IPS-15b (cell line): ENCODE measurements at regions not wholly inside any gene's neighbourhood (a gene's known extent, or its start where the extent isn't known, plus 50 kb on each side); places are given as distances from the start of the nearest gene placed in this dataset.

Source experiments
- H3K27me3 ChIP-seq: one replicate; pipeline ENCODE4 v1.6.1; 2013; ENCODE audit warnings: low read length; ENCODE audit not compliant: control insufficient read depth, insufficient read depth
- H3K36me3 ChIP-seq: one replicate; pipeline ENCODE4 v1.6.1; 2013; ENCODE audit warnings: low read length; ENCODE audit not compliant: control insufficient read depth, insufficient read depth
- H3K4me1 ChIP-seq: one replicate; pipeline ENCODE4 v1.6.1; 2013; ENCODE audit warnings: mild to moderate bottlenecking, low read length; ENCODE audit not compliant: control insufficient read depth, insufficient read depth
- H3K4me3 ChIP-seq: one replicate; pipeline ENCODE4 v1.5.1; 2013; ENCODE audit warnings: low read depth, low read length
- H3K9ac ChIP-seq: one replicate; pipeline ENCODE4 v1.6.1; 2013; ENCODE audit warnings: low read depth, mild to moderate bottlenecking, low read length
- H3K9me3 ChIP-seq: one replicate; pipeline ENCODE4 v1.6.1; 2013; ENCODE audit warnings: mild to moderate bottlenecking, low read length; ENCODE audit not compliant: control insufficient read depth, insufficient read depth

DNA sequence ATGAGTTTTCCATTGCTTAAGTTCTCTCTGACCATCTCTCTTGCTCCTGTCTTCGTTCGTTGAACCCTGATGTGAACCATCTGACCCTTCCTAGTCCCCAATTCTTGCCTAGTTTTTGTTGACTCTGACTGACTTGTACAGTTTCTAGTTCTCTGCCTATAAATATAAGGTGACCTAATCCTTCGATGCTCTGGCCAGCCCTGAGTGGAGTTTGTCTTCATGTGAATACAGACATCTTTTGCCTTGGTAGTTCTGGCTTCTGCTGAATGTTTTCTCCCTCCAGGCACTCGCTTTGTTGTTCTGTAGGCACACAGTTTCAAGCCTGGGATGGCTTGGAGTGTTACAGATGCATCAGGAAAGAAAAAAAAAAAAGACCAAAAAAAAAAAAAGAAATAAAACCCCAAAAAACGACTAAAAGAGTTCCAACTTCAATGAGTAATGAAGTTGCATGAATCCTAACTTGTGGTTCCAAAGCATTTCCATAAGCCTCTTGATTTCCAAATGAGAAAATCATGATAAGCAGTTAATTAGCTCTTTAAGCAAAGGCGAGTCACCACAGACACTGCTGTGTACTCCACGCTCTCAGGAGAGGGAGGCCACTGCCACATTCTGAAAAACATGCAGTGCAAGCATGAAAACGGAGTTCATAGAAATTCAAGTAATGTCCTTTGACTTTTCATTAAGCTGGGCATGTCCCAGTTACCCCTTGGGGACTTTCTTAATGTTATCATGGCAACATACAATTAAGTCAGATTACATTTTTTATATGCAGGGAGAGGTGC lies 165.2 kb downstream of the TDRD15 start:
- H3K27me3 ChIP-seq, result no peaks in the 10 kb centered on the region
- no peaks in the 10 kb centered on the region for H3K9me3 ChIP-seq
- H3K36me3 ChIP-seq, result no peaks in the 10 kb centered on the region
- H3K4me1 ChIP-seq, result peaks cover 7% of the 10 kb centered on the region
- H3K9ac ChIP-seq, result no peak overlapping the region
- no peak overlapping the region for H3K4me3 ChIP-seq

GRCh38 chr2:21289551-21289950 lies 165.8 kb downstream of the TDRD15 start:
- no peaks in the 10 kb centered on the region for H3K9me3 ChIP-seq
- H3K27me3 ChIP-seq, result no peaks in the 10 kb centered on the region
- no peak overlapping the region for H3K9ac ChIP-seq
- no peaks in the 10 kb centered on the region for H3K36me3 ChIP-seq
- H3K4me3 ChIP-seq, result no peak overlapping the region
- H3K4me1 ChIP-seq, result peaks cover 7% of the 10 kb centered on the region

DNA sequence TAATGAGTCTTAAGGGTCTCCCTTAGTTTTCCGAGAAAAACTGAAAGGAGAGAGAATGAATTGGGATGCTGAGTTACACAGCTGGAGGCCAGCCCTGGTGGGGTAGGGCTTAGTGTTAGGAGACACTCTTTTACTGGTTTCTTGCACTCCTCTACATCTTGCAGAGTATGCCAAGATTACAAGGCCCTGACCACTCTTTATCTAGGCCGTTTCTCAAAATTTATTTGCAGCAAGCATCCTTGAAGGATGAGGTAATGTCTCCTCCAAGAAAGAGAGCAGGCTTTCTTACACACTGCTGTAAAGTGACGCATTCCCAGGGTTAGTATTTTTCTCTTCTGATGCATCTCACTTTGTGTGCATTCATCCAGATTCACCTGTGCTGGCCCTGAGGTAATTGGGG lies 166.2 kb downstream of the TDRD15 start:
- H3K9ac ChIP-seq, result no peak overlapping the region
- no peak overlapping the region for H3K4me3 ChIP-seq
- no peaks in the 10 kb centered on the region for H3K36me3 ChIP-seq
- no peaks in the 10 kb centered on the region for H3K9me3 ChIP-seq
- H3K4me1 ChIP-seq, result peaks cover 7% of the 10 kb centered on the region
- H3K27me3 ChIP-seq, result no peaks in the 10 kb centered on the region

GRCh38 chr2:21291426-21291825 lies 167.7 kb downstream of the TDRD15 start:
- H3K36me3 ChIP-seq, result no peaks in the 10 kb centered on the region
- H3K9ac ChIP-seq, result no peak overlapping the region
- no peak overlapping the region for H3K4me3 ChIP-seq
- peaks cover 7% of the 10 kb centered on the region for H3K4me1 ChIP-seq
- H3K27me3 ChIP-seq, result no peaks in the 10 kb centered on the region
- H3K9me3 ChIP-seq, result no peaks in the 10 kb centered on the region

GRCh38 chr2:21294446-21294845 lies 170.7 kb downstream of the TDRD15 start:
- no peak overlapping the region for H3K9ac ChIP-seq
- no peak overlapping the region for H3K4me3 ChIP-seq
- no peaks in the 10 kb centered on the region for H3K9me3 ChIP-seq
- no peaks in the 10 kb centered on the region for H3K4me1 ChIP-seq
- H3K36me3 ChIP-seq, result no peaks in the 10 kb centered on the region
- no peaks in the 10 kb centered on the region for H3K27me3 ChIP-seq

DNA sequence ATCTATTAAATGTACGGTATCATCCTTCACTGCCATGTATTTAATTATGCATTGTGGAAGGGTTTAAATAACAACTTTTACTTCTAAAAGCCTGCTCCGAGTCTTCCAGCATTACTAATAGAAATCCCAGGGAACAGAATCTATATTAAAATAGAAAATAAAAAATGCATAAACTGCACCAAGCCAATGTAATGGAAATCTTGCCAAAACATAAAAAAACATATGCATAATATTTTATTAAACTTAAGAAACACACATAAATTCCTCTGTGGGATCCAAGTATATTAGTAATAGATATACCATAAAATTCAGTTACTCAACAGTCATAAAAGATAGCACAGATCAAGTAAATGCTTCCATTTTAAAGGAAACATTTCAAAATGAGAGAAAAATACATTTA lies 175.6 kb downstream of the TDRD15 start:
- no peaks in the 10 kb centered on the region for H3K27me3 ChIP-seq
- H3K9me3 ChIP-seq, result no peaks in the 10 kb centered on the region
- no peaks in the 10 kb centered on the region for H3K36me3 ChIP-seq
- no peak overlapping the region for H3K4me3 ChIP-seq
- no peaks in the 10 kb centered on the region for H3K4me1 ChIP-seq
- no peak overlapping the region for H3K9ac ChIP-seq

GRCh38 chr2:21301871-21302455 lies 178.2 kb downstream of the TDRD15 start:
- H3K9me3 ChIP-seq, result no peaks in the 10 kb centered on the region
- no peaks in the 10 kb centered on the region for H3K27me3 ChIP-seq
- H3K36me3 ChIP-seq, result no peaks in the 10 kb centered on the region
- H3K4me3 ChIP-seq, result no peak overlapping the region
- no peak overlapping the region for H3K9ac ChIP-seq
- no peaks in the 10 kb centered on the region for H3K4me1 ChIP-seq

DNA sequence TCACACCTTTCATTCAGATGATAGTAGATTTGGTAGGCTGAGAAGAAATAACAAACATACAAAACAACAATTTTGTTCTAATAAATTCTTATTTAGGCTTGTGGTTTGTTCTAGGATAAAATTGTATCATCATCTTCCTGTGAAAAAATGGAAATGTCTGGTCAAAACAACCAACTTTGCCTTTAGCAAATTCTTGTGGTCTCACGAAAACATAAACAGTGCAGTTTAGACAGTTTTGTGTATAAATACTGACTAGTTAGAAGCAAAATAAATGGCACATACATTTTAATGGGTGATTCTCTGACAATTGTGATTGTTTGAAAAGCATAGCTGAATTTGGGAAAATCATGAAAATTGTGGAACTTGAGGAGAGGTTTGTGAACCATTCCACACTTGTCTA lies 180.1 kb downstream of the TDRD15 start:
- H3K4me3 ChIP-seq, result no peak overlapping the region
- no peak overlapping the region for H3K9ac ChIP-seq
- no peaks in the 10 kb centered on the region for H3K4me1 ChIP-seq
- no peaks in the 10 kb centered on the region for H3K36me3 ChIP-seq
- H3K27me3 ChIP-seq, result no peaks in the 10 kb centered on the region
- H3K9me3 ChIP-seq, result no peaks in the 10 kb centered on the region

GRCh38 chr2:21305581-21305980 lies 181.8 kb downstream of the TDRD15 start:
- Histone ChIP-seq H3K4me1 (no peaks in the 10 kb centered on the region), H3K9ac (no peak overlapping the region), H3K27me3 (no peaks in the 10 kb centered on the region), H3K9me3 (no peaks in the 10 kb centered on the region), H3K36me3 (no peaks in the 10 kb centered on the region), H3K4me3 (no peak overlapping the region)

GRCh38 chr2:21306235-21306634 lies 182.5 kb downstream of the TDRD15 start:
- no peaks in the 10 kb centered on the region for H3K9me3 ChIP-seq
- no peaks in the 10 kb centered on the region for H3K27me3 ChIP-seq
- no peak overlapping the region for H3K4me3 ChIP-seq

DNA sequence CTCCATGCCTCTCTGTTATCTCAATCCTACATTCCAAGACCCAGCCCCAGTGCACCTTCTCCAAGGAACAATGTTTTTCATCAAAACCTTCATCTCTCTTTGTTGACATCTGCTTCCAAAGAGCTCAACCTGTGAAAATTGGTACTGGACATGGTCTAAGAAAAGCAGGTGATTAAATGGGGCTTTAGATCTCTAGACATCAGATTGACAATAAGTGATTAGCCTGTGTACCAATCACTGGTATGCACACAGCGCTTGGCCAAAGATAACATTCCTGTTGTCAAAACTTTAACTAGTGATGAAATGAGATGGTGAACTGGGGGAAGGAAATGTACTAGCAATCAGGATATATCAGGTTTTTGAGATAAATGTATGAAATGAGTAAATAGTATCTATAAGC lies 183.3 kb downstream of the TDRD15 start:
- Histone ChIP-seq H3K4me1 (no peaks in the 10 kb centered on the region), H3K36me3 (no peaks in the 10 kb centered on the region), H3K4me3 (no peak overlapping the region), H3K9me3 (no peaks in the 10 kb centered on the region), H3K9ac (no peak overlapping the region), H3K27me3 (no peaks in the 10 kb centered on the region)

More at GRCh38 chr2:21306235-21306634, 182.5 kb downstream of the TDRD15 start:
- Histone ChIP-seq H3K9ac (no peak overlapping the region), H3K36me3 (no peaks in the 10 kb centered on the region), H3K4me1 (no peaks in the 10 kb centered on the region)

DNA sequence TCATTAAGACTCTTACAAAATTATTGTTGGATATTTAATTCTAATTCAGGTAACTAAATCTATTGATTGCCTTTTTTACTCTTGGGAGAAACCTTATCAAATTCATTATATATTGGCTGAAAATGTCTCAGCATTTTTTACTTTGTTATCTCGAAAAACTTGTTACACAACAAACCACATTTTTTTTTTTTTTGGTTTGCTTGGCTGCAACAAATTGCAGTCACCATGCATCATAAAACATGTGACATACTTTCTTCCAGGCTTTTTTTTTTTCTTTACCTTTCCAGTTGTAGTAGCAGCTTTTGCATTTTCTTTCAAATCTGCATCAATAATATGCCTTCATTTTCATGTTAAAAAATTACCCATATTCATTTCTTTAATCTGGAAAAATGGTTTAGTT lies 186.7 kb downstream of the TDRD15 start:
- H3K4me3 ChIP-seq, result no peak overlapping the region
- no peaks in the 10 kb centered on the region for H3K36me3 ChIP-seq
- no peaks in the 10 kb centered on the region for H3K4me1 ChIP-seq
- H3K9me3 ChIP-seq, result no peaks in the 10 kb centered on the region
- no peak overlapping the region for H3K9ac ChIP-seq
- H3K27me3 ChIP-seq, result no peaks in the 10 kb centered on the region
